Stimulated activated naive CD4-positive, alpha-beta T cell (primary cell): ENCODE measurements at regions not wholly inside any gene's neighbourhood (a gene's known extent, or its start where the extent isn't known, plus 50 kb on each side); places are given as distances from the start of the nearest gene placed in this dataset.

Experiments used
- DNase-seq, 6 experiments: peaks; one replicate each; lab custom pipeline; 2025; lab: John Stamatoyannopoulos, UW

DNA sequence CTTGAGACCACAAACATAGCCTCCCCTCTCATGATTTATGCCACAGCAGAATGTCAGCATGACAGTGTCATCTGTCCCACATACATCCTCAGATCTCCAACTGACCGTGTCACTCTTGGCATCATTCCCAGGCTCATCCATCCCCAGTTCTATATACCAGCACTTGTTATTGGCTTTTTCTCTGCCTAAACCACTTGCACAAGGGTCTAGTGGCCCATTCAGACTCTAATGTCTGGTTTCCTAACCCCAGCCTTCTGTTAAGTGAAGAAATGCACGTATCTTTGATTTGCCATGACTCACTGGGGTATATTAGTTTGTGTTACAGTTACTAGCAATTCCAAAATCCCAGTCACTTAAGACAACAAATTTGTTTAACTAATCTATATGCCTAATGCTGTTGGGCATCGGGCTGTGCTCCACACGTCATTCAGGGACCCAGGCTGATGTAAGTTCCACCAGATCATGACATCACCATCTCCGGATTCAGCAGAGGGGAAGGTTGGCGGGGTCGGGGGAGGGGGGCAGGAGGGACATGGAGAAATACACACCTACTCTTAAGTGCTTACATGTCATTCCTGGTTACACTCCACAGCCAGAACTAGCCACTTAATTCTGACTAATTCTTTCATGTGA is 517.4 kb downstream of the BUD13 start:
- DNase-seq = no peak

DNA sequence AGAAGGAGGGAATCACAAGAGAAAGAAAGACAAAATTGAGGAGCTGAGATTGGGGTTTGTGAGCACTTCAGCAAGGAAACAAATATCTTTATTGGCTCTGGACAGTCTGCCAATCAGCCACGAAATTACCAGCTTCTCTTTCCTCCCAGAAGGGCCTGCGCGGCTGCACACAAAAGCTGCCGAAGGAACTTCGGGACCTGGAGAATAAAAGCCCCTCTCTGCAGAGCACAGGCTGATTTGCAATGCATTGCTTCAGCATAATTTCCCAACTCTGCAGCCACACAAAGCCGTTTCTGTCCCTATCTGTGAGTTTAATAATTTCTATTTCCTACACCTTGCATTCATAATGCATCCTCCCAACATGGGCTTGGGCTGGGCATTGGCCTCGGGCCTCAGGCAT is 522.6 kb downstream of the BUD13 start:
- no peak for DNase-seq

DNA sequence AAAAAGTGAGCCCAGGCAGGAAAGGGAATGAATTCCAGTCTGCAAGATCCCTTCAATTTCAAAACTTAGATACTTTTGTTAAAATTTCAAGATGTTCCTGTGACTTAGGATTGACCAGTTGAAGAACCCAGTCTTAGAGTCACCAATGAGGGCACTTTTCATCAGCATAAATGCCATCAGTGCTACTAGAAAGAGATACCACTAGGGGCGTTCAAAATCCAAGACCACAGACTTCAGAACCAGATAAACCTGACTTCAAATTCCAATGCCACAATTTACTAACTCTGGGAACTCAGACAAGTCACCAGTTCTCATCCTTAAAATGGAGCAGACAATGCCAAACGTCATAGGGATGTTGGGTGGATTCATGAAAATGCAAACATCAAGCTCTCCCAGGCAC is 523.2 kb downstream of the BUD13 start:
- DNase-seq = no peak

DNA sequence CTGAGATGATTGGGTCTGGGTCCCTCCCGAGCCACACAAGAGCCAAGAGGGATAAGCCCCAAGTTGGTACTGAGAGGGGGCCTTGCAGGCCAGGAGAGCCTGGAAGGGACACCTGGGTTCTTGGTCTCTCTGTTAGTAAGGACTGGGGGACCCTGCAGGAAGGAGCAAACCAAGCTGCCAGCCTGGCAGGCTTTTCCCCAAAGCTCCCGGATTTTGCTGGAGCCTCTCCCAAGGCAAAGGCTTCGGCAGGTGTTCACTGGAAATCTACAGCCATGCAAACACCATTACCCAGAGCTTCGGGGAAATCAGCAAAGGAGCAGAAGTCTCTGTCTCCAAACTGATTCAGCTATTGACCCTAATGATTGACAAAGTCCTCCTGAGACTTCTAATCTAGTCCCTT is 527.9 kb downstream of the BUD13 start:
- no peak for DNase-seq

DNA sequence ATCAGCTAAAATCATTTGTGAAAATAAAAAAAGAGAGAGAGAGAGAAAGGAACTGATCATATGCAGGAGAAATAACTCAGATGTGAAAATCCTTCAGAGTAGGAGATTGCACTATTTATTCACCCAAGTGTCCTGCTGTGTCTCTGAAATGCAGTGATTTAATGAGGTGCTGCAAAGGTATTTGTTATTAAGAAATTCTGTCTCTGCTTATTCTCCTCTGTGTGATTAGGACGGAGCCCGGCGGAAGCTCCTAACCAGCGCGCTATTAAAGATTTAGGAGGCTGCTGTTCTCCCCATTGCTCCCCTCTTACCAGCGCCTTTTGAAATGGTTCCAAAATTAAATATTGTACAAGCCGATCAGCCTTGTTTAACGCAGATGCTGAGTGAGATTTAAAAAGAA is 528.3 kb downstream of the BUD13 start:
- no peak for DNase-seq

DNA sequence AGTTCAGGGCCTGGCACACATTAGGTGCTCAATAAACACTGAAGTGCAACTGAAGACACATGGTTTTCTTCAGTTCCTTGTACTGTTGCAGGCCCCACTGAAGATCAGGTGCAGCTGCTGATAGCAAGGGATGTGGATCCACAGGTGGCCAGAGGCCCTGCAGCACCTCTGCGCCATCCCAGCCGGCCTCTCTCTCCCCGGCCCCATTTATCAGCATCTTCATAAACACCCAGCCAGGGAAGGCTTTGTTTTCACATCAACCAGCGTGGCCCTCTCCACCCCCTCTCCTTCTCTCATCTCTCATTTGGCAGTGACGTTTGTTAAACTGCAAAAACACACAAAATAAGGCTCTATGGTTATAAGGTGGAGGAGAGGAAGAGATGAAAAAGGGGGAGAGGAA is 528.8 kb downstream of the BUD13 start:
- no peak for DNase-seq

DNA sequence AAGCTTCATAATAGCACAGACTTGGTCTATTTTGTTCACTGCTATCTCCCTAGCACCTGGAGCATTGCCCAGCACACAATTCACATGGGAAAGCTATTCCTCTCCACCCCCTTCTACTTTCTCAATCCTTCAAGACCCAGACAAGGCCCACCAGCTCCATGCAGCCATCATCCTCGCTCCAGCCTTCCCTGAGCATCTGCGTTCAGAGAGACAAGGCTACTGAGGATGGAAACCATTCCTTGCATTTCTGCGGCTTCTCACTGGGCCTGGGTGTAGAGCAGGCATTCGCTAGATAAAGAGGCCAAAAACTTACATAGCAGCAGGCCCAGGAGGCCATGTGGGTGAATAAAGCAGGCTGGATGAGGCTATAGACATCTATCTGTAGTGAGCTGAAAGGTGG is 530.8 kb downstream of the BUD13 start:
- no peak for DNase-seq

DNA sequence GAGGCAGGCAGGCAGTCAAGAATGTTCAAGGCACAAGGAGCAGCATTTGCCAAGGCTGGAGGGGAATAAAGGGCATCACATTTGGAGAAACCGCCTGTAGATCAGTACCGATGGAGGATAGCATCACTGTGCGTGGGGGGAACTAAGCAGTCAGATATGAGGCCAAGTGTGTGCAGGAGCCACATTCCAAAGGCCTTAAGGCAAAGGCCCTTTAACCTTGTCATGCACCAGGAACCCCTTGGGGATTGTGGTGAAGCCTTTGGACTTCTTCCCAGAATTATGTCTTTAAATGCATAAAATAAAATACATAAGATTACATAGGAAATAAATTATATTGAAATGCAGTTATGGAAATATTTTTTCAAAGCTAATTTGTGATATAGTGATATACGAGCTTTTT is 532.1 kb downstream of the BUD13 start:
- DNase-seq = no peak

DNA sequence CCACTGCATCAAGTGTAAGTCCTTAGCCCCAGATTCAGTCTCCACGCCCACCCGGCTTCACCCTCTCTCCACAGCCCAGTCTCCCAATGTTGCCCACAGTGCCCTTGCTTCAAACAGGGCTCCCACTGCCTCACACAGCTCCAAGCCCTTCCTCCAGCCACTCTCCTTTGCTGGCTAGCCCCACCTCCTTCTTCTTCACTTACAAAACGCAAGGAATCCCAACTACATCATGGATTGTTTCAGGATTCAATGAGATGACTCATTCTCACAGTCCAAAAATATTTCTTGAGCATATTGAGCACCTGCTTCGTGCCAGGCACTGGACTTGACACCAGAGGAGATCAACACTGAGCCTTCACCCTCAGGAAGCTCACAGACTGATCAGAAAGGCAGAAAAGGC is 533.5 kb downstream of the BUD13 start:
- no peak for DNase-seq

DNA sequence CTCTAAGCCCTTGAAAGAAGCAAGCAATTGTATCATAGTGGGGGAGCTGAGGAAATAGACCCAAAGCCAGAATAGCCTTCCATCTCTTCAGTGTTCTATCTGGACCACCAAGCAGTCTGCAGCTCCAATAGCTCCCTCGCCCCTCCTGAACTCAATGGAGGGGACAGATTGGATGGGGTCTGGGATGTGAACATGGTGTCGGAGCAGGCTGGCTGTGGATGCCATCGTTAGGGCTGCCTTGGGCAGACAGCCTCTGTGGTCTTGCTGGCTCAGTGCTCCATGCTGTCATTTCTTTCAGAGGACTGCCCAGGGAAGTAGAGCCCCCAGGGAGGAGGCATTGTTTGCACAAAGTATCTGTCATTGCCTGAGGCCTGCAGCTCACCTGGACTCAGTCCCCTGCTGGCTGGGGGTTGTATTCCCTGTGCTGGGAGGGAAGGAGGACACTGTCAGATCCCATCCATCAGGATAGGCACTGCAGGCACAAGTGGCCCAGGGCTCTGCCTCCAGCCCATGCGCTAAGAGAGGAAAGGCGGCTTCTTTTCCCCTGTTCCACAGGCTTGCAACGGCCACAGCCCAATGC is 537.7 kb downstream of the BUD13 start:
- no peak for DNase-seq

DNA sequence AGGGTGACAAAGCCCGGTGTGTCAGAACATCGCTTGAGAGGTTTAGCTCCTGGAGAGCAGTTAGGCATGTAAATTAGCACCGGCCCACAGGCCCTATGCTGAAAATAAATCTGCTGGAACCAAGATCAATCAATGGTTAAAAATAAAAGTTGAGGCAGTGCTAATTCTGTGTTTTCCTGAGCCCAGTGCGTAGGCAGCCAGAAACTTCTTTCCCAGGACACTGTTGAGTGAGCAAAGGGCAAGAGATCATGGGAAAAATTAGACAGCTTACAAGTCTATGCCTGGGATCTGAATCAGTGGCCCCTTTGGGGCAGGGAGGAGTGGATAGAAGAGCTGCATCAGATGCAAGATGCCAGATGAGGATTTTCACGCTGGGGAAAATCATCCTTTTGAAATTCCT is 539.2 kb downstream of the BUD13 start:
- DNase-seq = no peak

DNA sequence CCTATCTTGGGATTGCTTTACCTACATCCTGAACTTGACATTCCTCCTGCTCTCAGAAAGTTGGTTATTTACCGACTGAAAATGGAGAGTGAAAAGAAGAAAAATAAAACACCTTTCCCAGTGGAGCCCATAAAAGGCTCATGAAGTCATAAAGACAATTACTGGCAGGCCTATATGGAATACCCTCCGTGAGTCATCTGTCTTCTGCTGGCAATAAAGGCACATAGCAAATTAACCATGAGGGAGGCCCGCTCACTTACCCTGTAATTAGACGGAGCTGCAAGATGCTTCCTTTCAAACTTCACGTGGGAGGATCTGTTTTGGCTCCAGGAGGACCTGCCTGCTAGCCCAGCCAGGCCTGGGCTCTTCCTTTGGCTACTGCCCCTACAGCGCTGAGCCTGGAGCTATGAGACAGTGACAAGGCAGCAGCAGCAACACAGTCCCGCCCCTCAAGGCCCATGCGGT is 540.4 kb downstream of the BUD13 start:
- DNase-seq = no peak

DNA sequence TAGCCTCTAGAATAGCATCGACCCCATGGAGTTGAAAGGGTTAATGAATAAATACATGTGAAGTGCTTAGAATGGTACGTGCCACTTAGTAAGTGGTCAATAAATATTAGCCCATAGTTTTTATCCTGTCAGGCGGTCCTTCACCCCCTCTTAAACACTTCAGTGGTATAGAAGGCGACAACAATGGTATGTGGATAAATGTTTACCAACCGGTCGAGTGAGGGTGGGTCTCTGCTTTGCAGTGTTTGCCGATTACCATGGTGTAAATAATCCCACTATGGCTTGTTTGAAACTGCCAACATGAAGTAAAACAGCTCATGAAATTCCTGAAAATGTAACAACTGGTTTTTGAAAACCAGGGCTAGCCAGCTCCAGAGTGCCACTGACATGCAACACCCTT is 541.2 kb downstream of the BUD13 start:
- no peak for DNase-seq

DNA sequence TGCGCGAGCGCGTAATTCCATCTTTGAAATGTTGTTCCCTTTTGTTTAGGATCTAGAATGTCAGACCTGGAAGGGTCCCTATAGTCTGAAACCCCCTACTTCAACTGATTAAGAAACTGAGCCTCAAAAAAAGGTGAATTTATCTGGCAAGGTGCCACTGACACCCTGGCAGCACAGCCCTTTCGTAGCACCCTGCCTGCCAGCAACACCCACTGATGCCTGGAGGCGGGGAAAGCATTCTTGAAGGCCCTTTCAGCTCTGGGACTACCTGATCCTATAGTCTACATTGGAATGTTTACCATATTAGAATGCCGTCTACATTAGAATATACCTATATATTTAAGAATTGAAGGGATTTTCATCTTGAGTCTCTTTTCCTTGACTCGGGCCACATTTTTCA is 542.3 kb downstream of the BUD13 start:
- no peak for DNase-seq

DNA sequence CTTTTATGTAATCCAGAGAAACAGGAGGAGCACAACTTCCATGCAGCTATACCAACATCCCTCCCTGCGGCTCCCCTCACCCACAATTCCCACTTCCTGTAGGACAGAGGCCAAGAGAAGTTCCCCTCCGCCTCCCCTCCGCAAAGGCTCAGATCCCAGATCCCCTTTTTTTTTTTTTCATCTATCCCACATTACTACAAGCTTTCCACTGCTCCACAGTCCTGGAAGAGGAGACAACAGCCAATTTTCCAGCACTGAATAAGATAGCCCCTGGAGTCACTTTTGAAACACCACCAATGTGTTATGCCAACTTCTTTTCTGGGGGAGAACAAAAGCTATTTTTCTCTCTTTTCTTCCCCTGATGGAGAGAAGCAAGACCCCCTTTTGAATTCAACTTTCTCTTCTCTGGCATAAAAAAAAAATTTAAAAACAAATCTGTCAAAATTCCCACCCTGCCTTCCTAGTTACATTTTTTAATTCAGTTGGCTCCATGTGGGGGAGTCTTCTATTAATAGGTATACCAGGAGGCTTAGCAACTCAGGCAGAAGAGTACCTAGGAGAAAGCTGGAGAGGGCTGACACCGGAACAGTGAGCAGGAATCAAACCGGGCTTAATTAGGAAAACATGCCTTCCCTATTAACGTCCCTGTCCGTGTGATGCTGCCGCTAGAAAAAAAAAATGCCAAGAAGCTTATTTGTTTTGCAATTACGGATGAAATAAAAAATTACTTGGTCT is 543.4 kb downstream of the BUD13 start:
- no peak for DNase-seq

DNA sequence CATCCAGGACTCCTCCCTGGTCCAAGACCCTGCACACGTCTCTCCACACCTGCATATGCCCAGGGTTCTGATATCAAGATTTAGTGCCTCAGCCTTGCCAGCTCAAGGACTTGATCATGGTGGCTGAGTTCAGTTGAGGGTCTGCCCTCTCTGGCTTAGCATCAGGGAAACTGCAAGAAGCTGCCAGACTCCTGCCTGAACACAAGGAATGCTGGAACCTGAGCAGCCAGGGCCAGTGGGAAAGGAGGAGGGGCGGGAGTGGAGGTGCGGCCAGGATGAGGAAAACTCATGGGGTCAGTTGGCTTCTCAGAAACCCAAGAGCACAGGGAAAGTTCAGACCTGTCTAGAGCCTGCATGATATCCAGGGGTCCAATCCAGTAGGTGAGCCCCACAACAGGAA is 546.1 kb downstream of the BUD13 start:
- DNase-seq = no peak

DNA sequence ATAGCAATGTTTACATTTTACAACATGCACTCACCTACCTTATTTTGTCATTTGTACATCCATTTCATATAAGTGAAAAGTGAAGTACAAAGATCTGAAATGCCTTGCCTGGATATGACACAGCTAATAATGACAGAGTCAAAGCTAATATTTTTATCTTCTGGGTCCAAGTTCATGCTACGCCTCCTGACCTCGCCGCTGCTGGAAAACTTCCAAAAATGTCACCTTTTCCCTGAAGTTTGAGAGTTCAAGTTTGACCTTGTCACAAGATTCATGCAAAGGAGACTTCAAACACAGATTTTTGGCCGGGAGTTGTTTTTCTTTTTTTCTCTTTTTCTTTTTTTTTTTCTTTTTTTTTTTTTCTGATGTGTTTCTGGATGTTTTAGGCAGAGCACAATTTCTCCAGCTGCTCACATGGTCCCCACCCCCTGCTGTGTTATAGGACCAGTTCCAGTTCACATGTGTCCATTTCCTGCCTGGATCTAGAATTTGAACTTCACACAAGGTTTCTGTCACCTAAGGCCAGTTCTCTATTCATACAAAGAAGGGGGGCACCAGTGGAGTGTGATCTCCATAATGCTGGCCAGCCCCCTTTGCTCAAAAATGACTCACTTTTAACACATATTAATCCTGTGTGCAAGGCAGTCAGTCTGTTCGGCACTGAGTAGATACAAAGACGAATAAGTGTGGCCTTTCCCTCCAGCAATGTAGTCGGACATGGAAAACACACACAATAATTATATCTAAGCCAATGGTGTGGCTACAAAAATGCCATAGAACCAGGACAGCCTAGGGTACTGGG is 546.8 kb downstream of the BUD13 start:
- no peak for DNase-seq

DNA sequence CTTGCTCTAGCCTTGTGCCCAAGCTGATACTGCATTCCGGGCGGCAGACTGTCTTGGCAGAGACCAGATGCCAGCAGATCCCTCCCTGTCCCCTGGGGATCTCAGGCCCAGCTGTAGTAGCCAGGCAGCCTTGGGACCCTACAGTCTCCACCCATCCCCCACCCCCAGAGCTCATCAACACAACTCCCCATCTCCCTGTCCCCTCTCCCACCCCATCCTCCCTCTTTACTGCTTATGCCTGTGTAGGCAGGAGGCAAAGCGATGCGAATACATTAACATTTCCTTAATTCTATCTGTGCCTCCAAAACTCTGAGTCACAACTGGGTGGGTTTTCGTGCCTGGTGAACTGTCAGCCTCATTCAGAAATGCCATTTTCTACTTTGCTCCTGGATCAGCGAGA is 547.6 kb downstream of the BUD13 start:
- DNase-seq = no peak

DNA sequence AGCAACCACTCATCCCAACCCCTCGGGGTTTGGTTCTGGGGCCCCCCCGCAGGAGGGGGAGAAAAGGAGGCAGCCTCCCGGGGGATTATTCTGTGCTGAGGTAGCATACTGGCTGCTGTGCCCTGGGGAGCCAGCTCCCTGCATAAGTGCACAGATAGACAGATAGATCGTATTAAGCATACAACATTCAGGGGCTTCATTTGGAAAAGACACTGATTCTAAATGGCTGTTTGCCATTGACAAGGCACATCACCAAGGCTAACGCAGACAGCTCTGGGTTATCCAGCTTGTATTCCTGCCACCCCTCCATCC is 547.9 kb downstream of the BUD13 start:
- DNase-seq = no peak

DNA sequence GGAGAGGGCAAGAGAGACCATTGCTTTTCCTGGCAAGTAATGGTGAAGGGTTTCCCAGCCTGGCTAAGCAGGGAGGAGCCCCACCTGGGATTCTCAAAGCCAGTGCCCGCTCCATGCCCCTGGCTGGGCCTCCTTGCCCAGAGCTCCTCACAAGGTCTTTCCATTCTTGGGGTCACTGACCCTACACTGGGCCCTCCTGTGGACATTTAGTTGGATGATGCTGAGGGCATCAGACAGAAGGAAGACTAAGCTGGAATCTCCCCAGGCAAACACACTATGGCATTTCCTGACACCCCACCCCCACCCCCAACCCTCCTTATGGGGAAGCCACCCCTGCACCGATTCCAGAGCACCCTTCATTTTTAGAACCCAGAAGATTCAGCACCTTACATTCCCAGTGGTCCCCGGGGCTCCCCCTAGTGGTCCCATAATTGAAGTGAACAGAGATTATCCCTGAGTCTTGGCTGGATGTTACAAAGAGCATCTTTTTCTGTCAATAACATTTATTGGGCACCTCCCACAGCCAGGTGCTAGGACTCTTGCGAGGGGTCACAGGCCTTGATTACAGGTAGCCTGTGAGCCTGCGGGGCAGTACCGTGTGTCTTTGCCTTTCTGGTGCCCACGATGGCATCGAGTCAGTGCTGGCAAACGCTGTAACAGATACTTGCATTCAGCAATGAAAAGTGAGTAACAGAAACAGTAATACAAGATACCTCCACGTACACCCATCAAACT is 548.5 kb downstream of the BUD13 start:
- peak in 1 of 6 experiments; percentile 0 for DNase-seq

DNA sequence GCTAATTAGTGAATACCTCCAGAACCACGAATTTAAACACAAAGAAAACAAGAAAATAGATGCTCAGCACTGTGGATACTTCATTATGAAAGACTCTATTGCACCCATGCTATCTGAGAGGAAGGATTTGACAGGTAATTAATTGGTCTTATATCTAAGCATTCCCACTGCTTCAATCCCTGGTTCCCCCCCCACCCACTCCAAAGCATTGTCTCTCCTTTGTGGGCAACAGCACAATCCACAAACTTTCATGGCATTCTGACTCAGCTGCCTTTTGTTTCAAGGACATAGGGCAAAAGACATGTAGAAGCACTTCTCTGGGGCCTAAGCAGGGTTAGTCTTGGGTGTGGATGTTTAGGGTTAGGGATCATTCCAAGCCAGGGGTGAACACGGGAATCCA is 551.4 kb downstream of the BUD13 start:
- DNase-seq = no peak

DNA sequence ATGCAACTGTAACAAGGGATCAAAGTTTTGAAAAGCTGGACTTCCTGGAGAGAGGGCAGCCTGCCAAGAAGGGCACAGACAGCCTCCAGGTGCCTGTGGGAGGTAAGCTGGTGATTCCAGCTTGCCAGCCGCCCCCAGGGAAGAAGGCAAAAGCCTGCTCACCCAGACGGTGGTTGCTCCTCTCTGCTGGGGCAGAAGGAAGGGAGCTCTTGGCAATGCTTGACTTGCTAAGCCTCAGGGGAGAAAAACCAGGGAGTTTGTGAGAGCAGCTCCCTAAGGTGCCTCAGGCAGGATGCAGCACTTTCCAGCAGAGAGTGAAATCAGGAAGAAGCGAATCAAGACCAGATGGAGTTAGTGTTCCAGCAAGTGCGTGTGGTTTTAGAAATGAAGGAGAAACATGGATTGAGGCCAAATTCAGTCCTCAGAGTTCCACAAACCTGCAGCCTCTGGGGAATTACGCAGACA is 553.6 kb downstream of the BUD13 start:
- no peak for DNase-seq
